WTC11 (cell line): ENCODE measurements at regions not wholly inside any gene's neighbourhood (a gene's known extent, or its start where the extent isn't known, plus 50 kb on each side); places are given as distances from the start of the nearest gene placed in this dataset.

ENCODE experiments used
- AR ChIP-seq: fragments of 250-450 bp; sonication (Bioruptor Pico); IDR thresholded peaks from 2 replicates; pipeline ENCODE4 v1.9.0; 2021; ENCODE audit warnings: mild to moderate bottlenecking
- CTCF ChIP-seq: fragments of 200-600 bp; IDR thresholded peaks from 2 replicates; pipeline ENCODE4 v1.8.0; 2022; ENCODE audit warnings: antibody characterized with exemption
- FOXJ3 ChIP-seq: sonication (generic); formaldehyde crosslinking; IDR thresholded peaks from 2 replicates; pipeline ENCODE4 v1.9.0; 2021; ENCODE audit warnings: missing genetic modification reagents, mild to moderate bottlenecking, borderline replicate concordance
- IRF1 ChIP-seq: sonication (generic); formaldehyde crosslinking; IDR thresholded peaks from 2 replicates; pipeline ENCODE4 v1.8.0; 2023; ENCODE audit warnings: missing genetic modification reagents
- JUN ChIP-seq: sonication (generic); formaldehyde crosslinking; IDR thresholded peaks from 2 replicates; pipeline ENCODE4 v1.8.0; 2023; ENCODE audit warnings: mild to moderate bottlenecking, missing genetic modification reagents
- MAX ChIP-seq: sonication (generic); formaldehyde crosslinking; IDR thresholded peaks from 2 replicates; pipeline ENCODE4 v1.8.0; 2022; ENCODE audit warnings: mild to moderate bottlenecking, missing genetic modification reagents
- MXD4 ChIP-seq: fragments of 250-450 bp; sonication (Bioruptor Pico); IDR thresholded peaks from 2 replicates; pipeline ENCODE4 v1.8.0; 2021; ENCODE audit warnings: mild to moderate bottlenecking, moderate library complexity, borderline replicate concordance
- NR2C2 ChIP-seq: sonication (generic); formaldehyde crosslinking; IDR thresholded peaks from 2 replicates; pipeline ENCODE4 v1.8.0; 2022; ENCODE audit warnings: mild to moderate bottlenecking, missing genetic modification reagents
- NR3C1 ChIP-seq: sonication (generic); formaldehyde crosslinking; conservative IDR thresholded peaks from 2 replicates; pipeline ENCODE4 v1.8.1; 2023; ENCODE audit warnings: low read depth, mild to moderate bottlenecking, missing genetic modification reagents
- STAT6 ChIP-seq: sonication (generic); formaldehyde crosslinking; conservative IDR thresholded peaks from 2 replicates; pipeline ENCODE4 v1.8.1; 2023; ENCODE audit warnings: mild to moderate bottlenecking, low read depth, missing genetic modification reagents, moderate library complexity
- ZNF121 ChIP-seq: sonication (generic); formaldehyde crosslinking; IDR thresholded peaks from 2 replicates; pipeline ENCODE4 v1.8.0; 2023; ENCODE audit warnings: missing genetic modification reagents
- ZNF281 ChIP-seq: sonication (generic); formaldehyde crosslinking; IDR thresholded peaks from 2 replicates; pipeline ENCODE4 v1.8.0; 2023; ENCODE audit warnings: mild to moderate bottlenecking, missing genetic modification reagents
- ZNF317 ChIP-seq: sonication (generic); formaldehyde crosslinking; IDR thresholded peaks from 2 replicates; pipeline ENCODE4 v1.8.1; 2023; ENCODE audit warnings: low read depth, mild to moderate bottlenecking, moderate library complexity, missing genetic modification reagents, borderline replicate concordance

- TF ChIP-seq CTCF (no peak), NR2C2 (CRISPR knock-in tag) (no peak), IRF1 (CRISPR knock-in tag) (no peak), MAX (CRISPR knock-in tag) (no peak), ZNF317 (no peak), ZNF281 (CRISPR knock-in tag) (no peak), AR (no peak), NR3C1 (no peak), MXD4 (CRISPR knock-in tag) (no peak), ZNF121 (CRISPR knock-in tag) (no peak), JUN (CRISPR knock-in tag) (no peak), FOXJ3 (no peak), STAT6 (no peak)
Measured at GRCh38 chr4:57635910-57636309, 525.7 kb upstream of the IGFBP7 start.
